Panc1 (cell line): ENCODE measurements at regions not wholly inside any gene's neighbourhood (a gene's known extent, or its start where the extent isn't known, plus 50 kb on each side); places are given as distances from the start of the nearest gene placed in this dataset.

Experiments
- ATAC-seq: fragments of 200-7000 bp; cut with Tn5 transposase; 2 replicates; pipeline ENCODE4 v1.9.1; 2020; ENCODE audit warnings: mild to moderate bottlenecking, moderate library complexity
- BruUV-seq: library from RNA; stranded (reverse); fragments of 400-500 nt; replicated peaks from 2 replicates; lab custom pipeline; 2021; lab: Mats Ljungman, UMichigan
- CTCF ChIA-PET: fragments of 300-600 bp; sonication (Branson Sonifier 250); formaldehyde crosslinking; loops from one replicate; lab custom pipeline; 2022; ENCODE audit warnings: antibody characterized with exemption; lab: Charles Lee
- POLR2A ChIA-PET: fragments of 300-600 bp; sonication (Branson Sonifier 250); formaldehyde crosslinking; loops from one replicate; lab custom pipeline; 2022; ENCODE audit warnings: antibody characterized with exemption; lab: Charles Lee
- DNase-seq: peaks from one replicate; pipeline ENCODE4 v3.0.0-alpha.2; 2010; ENCODE audit warnings: low read depth, low spot score
- H3K27ac ChIP-seq: 2 replicates; pipeline ENCODE4 v1.5.1; 2011; ENCODE audit warnings: mild to moderate bottlenecking, low read length, inconsistent platforms
- H3K27me3 ChIP-seq: fragments of 200-500 bp; sonication (Bioruptor generic); 2 replicates; pipeline ENCODE4 v1.6.0; 2014; ENCODE audit warnings: low read length, inconsistent platforms; ENCODE audit not compliant: control insufficient read depth, insufficient read depth
- H3K36me3 ChIP-seq: fragments of 200-500 bp; sonication (Bioruptor generic); 2 replicates; pipeline ENCODE4 v1.5.1; 2014; ENCODE audit warnings: inconsistent platforms, mild to moderate bottlenecking, low read length, moderate library complexity; ENCODE audit not compliant: control insufficient read depth, insufficient read depth
- H3K4me1 ChIP-seq: 2 replicates; pipeline ENCODE4 v1.5.1; 2011; ENCODE audit warnings: inconsistent platforms, mild to moderate bottlenecking, low read length, moderate library complexity; ENCODE audit not compliant: control insufficient read depth, insufficient read depth
- H3K4me3 ChIP-seq, 2 experiments: 2 replicates each; pipeline ENCODE4 v1.5.1; 2011 to 2012; ENCODE audit warnings: low read depth in 2 of 2, low read length in 2 of 2, mild to moderate bottlenecking in 2 of 2, inconsistent platforms in 1 of 2, moderate library complexity in 1 of 2
- H3K9me3 ChIP-seq: fragments of 200-500 bp; sonication (Bioruptor generic); 2 replicates; pipeline ENCODE4 v1.5.1; 2014; ENCODE audit warnings: low read depth, mild to moderate bottlenecking, inconsistent platforms, low read length, moderate library complexity; ENCODE audit not compliant: control insufficient read depth, insufficient read depth
- CTCF ChIP-seq: fragments of 450-650 bp; IDR thresholded peaks from 2 replicates; pipeline ENCODE4 v1.5.1; 2017; ENCODE audit warnings: mild to moderate bottlenecking
- POLR2AphosphoS5 ChIP-seq: IDR thresholded peaks from 2 replicates; pipeline ENCODE4 v1.6.1; 2012; ENCODE audit warnings: mild to moderate bottlenecking, low read depth, low read length, moderate library complexity
- SIN3A ChIP-seq: IDR thresholded peaks from 2 replicates; pipeline ENCODE4 v1.6.1; 2012; ENCODE audit warnings: low read depth, mild to moderate bottlenecking, low read length, moderate library complexity, borderline replicate concordance; ENCODE audit not compliant: insufficient read depth
- TCF7L2 ChIP-seq: IDR thresholded peaks from 2 replicates; pipeline ENCODE4 v1.6.1; 2011; ENCODE audit warnings: mild to moderate bottlenecking, low read depth, low read length, inconsistent platforms
- in situ Hi-C: cut with HindIII; loops from 2 replicates; pipeline ENCODE4 v1.10.0; 2016; ENCODE audit warnings: low sequenced_read_pairs, low pct_unique_long_range_greater_than_20kb
- intact Hi-C: fragments of 100-400 bp; cut with micrococcal nuclease; formaldehyde crosslinking; loops from one replicate; pipeline ENCODE4 v1.10.0; 2022; ENCODE audit not compliant: unreplicated experiment
- TF ChIP-seq, protein P1 (sequence below), 2 experiments: IDR thresholded peaks; 2 replicates each; pipeline ENCODE4 v1.6.1; 2011 to 2012; ENCODE audit warnings: low read depth in 2 of 2, control low read depth in 1 of 2, low read length in 1 of 2, mild to moderate bottlenecking in 1 of 2, moderate library complexity in 1 of 2; ENCODE audit not compliant: insufficient read depth in 1 of 2

DNA sequence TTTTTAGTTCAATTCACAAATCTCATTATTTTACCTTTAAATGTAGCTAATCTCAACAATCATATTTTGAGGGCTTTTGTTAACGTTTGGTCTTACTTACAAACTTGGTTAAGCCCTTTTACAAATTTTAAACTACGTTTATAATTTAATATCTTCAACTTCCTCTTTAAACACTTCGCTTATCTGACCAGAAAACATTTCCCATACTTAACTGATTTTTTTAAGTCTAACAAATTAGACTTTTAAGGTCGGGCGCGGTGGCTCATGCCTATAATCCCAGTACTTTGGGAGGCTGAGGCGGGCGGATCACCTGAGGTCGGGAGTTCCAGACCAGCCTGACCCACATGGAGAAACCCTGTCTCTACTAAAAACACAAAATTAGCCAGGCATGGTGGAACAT is 300.9 kb downstream of the LMX1A start:
- ChIA-PET POLR2A (no interaction called here), CTCF (no interaction called here)
- in situ Hi-C loops: no loop called here
- no peak for ATAC-seq
- intact Hi-C loops: no loop called here
- Histone ChIP-seq H3K27me3 (no peaks in the 10 kb centered on the region), H3K9me3 (no peaks in the 10 kb centered on the region), H3K27ac (no peak overlapping the region), H3K36me3 (no peaks in the 10 kb centered on the region), H3K4me3 (no peak overlapping the region), H3K4me1 (no peaks in the 10 kb centered on the region)
- TF ChIP-seq SIN3A: no peak
- BruUV-seq: no TSS peak
- DNase-seq: no peak

DNA sequence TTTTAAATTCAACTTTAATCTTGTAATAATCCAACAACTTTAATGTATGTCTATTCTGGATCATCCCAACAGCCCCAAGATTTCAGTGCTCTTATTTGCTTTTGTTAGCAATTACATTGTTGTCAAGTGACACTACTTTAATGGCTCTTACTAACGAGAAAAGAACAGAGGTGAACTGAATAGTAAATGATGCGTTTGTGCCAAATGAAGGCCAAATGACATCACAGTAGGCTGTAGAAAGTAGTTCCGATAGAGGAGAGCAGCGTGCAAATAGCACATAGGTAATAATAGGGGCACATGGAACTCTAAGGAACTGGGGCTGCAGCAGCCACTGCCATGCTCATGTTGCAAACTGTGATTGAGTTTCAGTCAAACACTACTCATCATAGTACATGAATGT is 301.9 kb downstream of the LMX1A start:
- POLR2A ChIA-PET: no interaction called here
- CTCF ChIA-PET: no interaction called here
- Histone ChIP-seq H3K4me3 (no peak overlapping the region), H3K9me3 (no peaks in the 10 kb centered on the region), H3K27ac (no peak overlapping the region), H3K36me3 (no peaks in the 10 kb centered on the region), H3K4me1 (no peaks in the 10 kb centered on the region), H3K27me3 (no peaks in the 10 kb centered on the region)
- BruUV-seq: no TSS peak
- TF ChIP-seq SIN3A: no peak
- no peak for ATAC-seq
- in situ Hi-C loops (no loop called here), intact Hi-C loops (no loop called here)
- DNase-seq: no peak

- DNase-seq: no peak
- intact Hi-C loops (no loop called here), in situ Hi-C loops (no loop called here)
- Histone ChIP-seq H3K36me3 (no peaks in the 10 kb centered on the region), H3K4me3 (no peak overlapping the region), H3K4me1 (no peaks in the 10 kb centered on the region), H3K27me3 (no peaks in the 10 kb centered on the region), H3K9me3 (no peaks in the 10 kb centered on the region), H3K27ac (no peak overlapping the region)
- CTCF ChIA-PET: interaction anchor here (0.5 to 0.6 kb wide), 2 partner anchors 341 to 778 kb away, joined by 3 to 6 read pairs; no protein-coding TSS in a partner anchor
- ATAC-seq: no peak
- POLR2A ChIA-PET: no interaction called here
- no TSS peak for BruUV-seq
- TF ChIP-seq, protein P1, sequence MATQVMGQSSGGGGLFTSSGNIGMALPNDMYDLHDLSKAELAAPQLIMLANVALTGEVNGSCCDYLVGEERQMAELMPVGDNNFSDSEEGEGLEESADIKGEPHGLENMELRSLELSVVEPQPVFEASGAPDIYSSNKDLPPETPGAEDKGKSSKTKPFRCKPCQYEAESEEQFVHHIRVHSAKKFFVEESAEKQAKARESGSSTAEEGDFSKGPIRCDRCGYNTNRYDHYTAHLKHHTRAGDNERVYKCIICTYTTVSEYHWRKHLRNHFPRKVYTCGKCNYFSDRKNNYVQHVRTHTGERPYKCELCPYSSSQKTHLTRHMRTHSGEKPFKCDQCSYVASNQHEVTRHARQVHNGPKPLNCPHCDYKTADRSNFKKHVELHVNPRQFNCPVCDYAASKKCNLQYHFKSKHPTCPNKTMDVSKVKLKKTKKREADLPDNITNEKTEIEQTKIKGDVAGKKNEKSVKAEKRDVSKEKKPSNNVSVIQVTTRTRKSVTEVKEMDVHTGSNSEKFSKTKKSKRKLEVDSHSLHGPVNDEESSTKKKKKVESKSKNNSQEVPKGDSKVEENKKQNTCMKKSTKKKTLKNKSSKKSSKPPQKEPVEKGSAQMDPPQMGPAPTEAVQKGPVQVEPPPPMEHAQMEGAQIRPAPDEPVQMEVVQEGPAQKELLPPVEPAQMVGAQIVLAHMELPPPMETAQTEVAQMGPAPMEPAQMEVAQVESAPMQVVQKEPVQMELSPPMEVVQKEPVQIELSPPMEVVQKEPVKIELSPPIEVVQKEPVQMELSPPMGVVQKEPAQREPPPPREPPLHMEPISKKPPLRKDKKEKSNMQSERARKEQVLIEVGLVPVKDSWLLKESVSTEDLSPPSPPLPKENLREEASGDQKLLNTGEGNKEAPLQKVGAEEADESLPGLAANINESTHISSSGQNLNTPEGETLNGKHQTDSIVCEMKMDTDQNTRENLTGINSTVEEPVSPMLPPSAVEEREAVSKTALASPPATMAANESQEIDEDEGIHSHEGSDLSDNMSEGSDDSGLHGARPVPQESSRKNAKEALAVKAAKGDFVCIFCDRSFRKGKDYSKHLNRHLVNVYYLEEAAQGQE (IDR thresholded peaks at IDR 0.05; ENCODE audit: insufficient read depth in 1 of 2, low read depth in 2 of 2, low read length in 1 of 2): no peak
These were observed 303.2 kb downstream of the LMX1A start for GRCh38 chr1:165053351-165053750.

GRCh38 chr1:165052936-165053335 is 303.6 kb downstream of the LMX1A start:
- CTCF ChIA-PET: interaction anchor here (0.5 to 0.6 kb wide), 2 partner anchors 341 to 778 kb away, joined by 3 to 6 read pairs; no protein-coding TSS in a partner anchor
- H3K36me3 ChIP-seq: no peaks in the 10 kb centered on the region
- POLR2A ChIA-PET: no interaction called here
- no peak for ATAC-seq
- intact Hi-C loops (no loop called here), in situ Hi-C loops (no loop called here)
- no peak for TF ChIP-seq POLR2AphosphoS5
- TF ChIP-seq CTCF: no peak
- TF ChIP-seq SIN3A: no peak
- TF ChIP-seq, protein P1 (IDR thresholded peaks at IDR 0.05; ENCODE audit: insufficient read depth in 1 of 2, low read depth in 2 of 2, low read length in 1 of 2): no peak
- TF ChIP-seq TCF7L2: no peak
- no TSS peak for BruUV-seq
- H3K27ac ChIP-seq: no peak overlapping the region
- H3K4me3 ChIP-seq: no peak overlapping the region
- no peak for DNase-seq
- no peaks in the 10 kb centered on the region for H3K9me3 ChIP-seq
- no peaks in the 10 kb centered on the region for H3K4me1 ChIP-seq
- no peaks in the 10 kb centered on the region for H3K27me3 ChIP-seq
